COLO829 (cell line): ENCODE measurements at regions not wholly inside any gene's neighbourhood (a gene's known extent, or its start where the extent isn't known, plus 50 kb on each side); places are given as distances from the start of the nearest gene placed in this dataset.
"Not testable (repeated sequence)": the region's sequence is repeated elsewhere in the genome, so short reads cannot be mapped to it uniquely, and the experiment has no call there.

Source experiments
- DNase-seq: peaks from one replicate; pipeline ENCODE4 v3.0.0; 2012; ENCODE audit warnings: low spot score

- DNase-seq, result no peak
These were observed 716.1 kb upstream of the ANO3 start for GRCh38 chr11:25615841-25616240.

- DNase-seq, result no peak
These were observed 706.8 kb upstream of the ANO3 start for GRCh38 chr11:25625094-25625493.

- DNase-seq, result no peak
These were observed 703.9 kb upstream of the ANO3 start for GRCh38 chr11:25628030-25628429.

- DNase-seq, result no peak
These were observed 698.7 kb upstream of the ANO3 start for GRCh38 chr11:25633230-25633629.

GRCh38 chr11:25649220-25649619 lies 682.7 kb upstream of the ANO3 start:
- not testable (repeated sequence) for DNase-seq

GRCh38 chr11:25650319-25650718 lies 681.6 kb upstream of the ANO3 start:
- DNase-seq, result no peak

GRCh38 chr11:25655636-25656035 lies 676.3 kb upstream of the ANO3 start:
- DNase-seq, result no peak

GRCh38 chr11:25658916-25659315 lies 673.0 kb upstream of the ANO3 start:
- no peak for DNase-seq

GRCh38 chr11:25659706-25660105 lies 672.2 kb upstream of the ANO3 start:
- DNase-seq, result no peak

- no peak for DNase-seq
These were observed 664.1 kb upstream of the ANO3 start for GRCh38 chr11:25667871-25668270.

- no peak for DNase-seq
These were observed 640.0 kb upstream of the ANO3 start for GRCh38 chr11:25691959-25692358.

GRCh38 chr11:25702417-25702816 lies 629.5 kb upstream of the ANO3 start:
- no peak for DNase-seq

GRCh38 chr11:25710975-25711374 lies 621.0 kb upstream of the ANO3 start:
- DNase-seq, result no peak

- DNase-seq, result no peak
These were observed 604.0 kb upstream of the ANO3 start for GRCh38 chr11:25727944-25728343.

GRCh38 chr11:25730230-25730629 lies 601.7 kb upstream of the ANO3 start:
- no peak for DNase-seq

- no peak for DNase-seq
These were observed 598.2 kb upstream of the ANO3 start for GRCh38 chr11:25733777-25734176.

GRCh38 chr11:25734591-25735211 lies 597.2 kb upstream of the ANO3 start:
- peak; percentile 17 for DNase-seq

GRCh38 chr11:25737071-25737675 lies 594.8 kb upstream of the ANO3 start:
- DNase-seq, result no peak

GRCh38 chr11:25741886-25742285 lies 590.0 kb upstream of the ANO3 start:
- DNase-seq, result no peak

- DNase-seq, result no peak
These were observed 589.1 kb upstream of the ANO3 start for GRCh38 chr11:25742800-25743199.

GRCh38 chr11:25755381-25755780 lies 576.5 kb upstream of the ANO3 start:
- no peak for DNase-seq

- DNase-seq, result no peak
These were observed 575.9 kb upstream of the ANO3 start for GRCh38 chr11:25755918-25756584.

GRCh38 chr11:25758145-25758661 lies 573.7 kb upstream of the ANO3 start:
- no peak for DNase-seq
